WI38 (cell line): ENCODE measurements at regions not wholly inside any gene's neighbourhood (a gene's known extent, or its start where the extent isn't known, plus 50 kb on each side); places are given as distances from the start of the nearest gene placed in this dataset.

Experiments used
- H3K4me3 ChIP-seq: 2 replicates; pipeline ENCODE4 v1.5.1; 2011; ENCODE audit warnings: low read depth, mild to moderate bottlenecking, control low read depth, low read length
- CTCF ChIP-seq: IDR thresholded peaks from 2 replicates; pipeline ENCODE4 v1.5.1; 2012; ENCODE audit warnings: low read depth, mild to moderate bottlenecking, control low read depth, low read length

DNA sequence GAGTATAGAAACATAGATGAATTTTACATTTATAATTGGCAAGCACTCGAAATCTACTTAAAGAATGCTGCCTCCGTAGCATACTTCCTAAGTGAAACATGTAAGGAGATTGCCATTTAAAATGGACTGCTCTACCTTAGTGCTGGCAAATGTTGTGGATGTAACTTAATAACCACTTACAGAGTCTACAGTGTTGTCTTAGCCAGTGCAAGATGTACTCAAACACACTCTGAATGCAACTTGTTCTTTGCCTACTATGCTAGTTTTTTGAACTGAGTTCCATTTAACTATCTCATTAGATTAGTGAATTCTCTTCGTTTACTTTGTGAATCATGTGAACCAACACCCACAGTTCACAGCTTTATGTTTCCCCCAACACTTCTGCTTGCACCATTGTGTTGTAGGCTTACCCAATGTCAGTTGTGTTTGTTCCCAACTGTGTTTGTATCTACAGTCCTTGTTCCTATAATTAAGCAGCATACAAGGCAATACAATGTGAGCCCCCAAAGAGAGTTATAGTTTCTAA, 345.5 kb upstream of the LYPLAL1 start:
- no peak overlapping the region for H3K4me3 ChIP-seq
- TF ChIP-seq CTCF: no peak

DNA sequence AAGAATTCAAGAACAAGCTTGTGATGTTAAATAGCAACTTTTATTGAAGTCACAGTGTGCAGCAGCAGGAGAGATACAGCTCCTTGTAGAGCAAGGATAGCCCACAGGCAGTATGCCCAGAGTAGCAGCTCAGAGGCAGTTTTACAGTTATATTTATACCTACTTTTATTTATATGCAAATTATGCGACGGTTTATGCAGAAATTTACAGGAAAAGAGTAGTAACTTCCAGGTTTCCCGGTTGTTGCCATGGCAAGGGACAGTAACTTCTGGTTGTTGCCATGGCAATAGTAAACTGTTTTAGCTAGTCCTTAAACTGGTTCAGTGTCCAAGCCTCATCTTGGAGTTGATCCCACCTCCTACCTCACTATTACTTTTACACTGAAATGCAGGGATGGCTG, 344.6 kb upstream of the LYPLAL1 start:
- H3K4me3 ChIP-seq: no peak overlapping the region
- no peak for TF ChIP-seq CTCF

DNA sequence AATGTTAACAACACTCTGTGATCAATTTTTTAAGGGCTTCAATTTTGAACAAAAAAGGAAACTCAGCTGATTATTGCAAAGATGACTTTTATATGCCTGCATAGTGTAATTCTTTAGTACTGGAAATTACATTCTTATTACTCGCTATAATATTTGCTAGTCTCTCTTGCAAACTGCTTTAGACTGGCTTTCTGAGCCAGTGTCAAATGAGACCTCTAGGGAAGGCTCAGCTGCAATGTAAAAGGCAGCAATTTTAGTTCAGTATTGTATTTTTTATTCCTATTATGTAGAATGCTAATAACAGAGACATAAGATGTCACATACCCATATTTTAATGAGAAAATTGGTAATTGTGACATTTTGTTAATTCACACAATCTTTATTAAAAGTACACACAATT, 338.1 kb upstream of the LYPLAL1 start:
- no peak for TF ChIP-seq CTCF
- H3K4me3 ChIP-seq: no peak overlapping the region

- no peak overlapping the region for H3K4me3 ChIP-seq
- no peak for TF ChIP-seq CTCF
Measured at GRCh38 chr1:218836264-218836663, 337.4 kb upstream of the LYPLAL1 start.

DNA sequence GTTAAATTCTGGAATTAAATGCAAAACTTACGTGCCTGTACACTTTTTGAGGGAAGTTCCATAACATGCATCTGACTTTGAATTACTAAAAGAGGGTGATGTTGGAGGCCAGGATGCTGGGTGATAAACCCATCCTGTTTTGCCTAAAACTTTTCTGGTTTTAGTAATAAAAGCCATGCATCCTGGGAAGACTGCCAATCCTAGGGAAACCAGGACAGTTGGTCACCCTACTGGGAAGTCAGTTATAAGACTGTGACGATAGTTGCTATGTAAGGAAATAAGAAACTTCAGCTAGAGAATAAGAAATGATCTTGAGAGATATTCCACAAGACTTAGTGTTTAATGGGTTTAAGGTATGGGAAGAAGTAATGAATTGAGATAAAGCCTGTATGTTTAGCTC, 336.6 kb upstream of the LYPLAL1 start:
- TF ChIP-seq CTCF: no peak
- H3K4me3 ChIP-seq: no peak overlapping the region

- H3K4me3 ChIP-seq: no peak overlapping the region
- no peak for TF ChIP-seq CTCF
Measured at GRCh38 chr1:218845589-218845988, 328.1 kb upstream of the LYPLAL1 start.

- no peak overlapping the region for H3K4me3 ChIP-seq
- no peak for TF ChIP-seq CTCF
Measured at GRCh38 chr1:218846181-218846580, 327.5 kb upstream of the LYPLAL1 start.
